ENCODE measurements at regions not wholly inside any gene's neighbourhood (a gene's known extent, or its start where the extent isn't known, plus 50 kb on each side); places are given as distances from the start of the nearest gene placed in this dataset.

GRCh38 chr11:81165164-81165563 is 1568.5 kb downstream of the FAM181B start:
- H3K27ac ChIP-seq (ENCODE audit: low read depth, low read length): no peak overlapping the region
- 55 to 73% (median 70%) methylated on average over 1 of the region's 1 CpG for WGBS, 3 donors

GRCh38 chr11:81159900-81160299 is 1573.8 kb downstream of the FAM181B start:
- no peak overlapping the region for H3K27ac ChIP-seq (ENCODE audit: low read depth, low read length)
- 73 to 87% (median 83%) methylated on average over 3 of the region's 3 CpGs for WGBS, 3 donors

GRCh38 chr11:81135570-81135969 is 1598.1 kb downstream of the FAM181B start:
- 68 to 79% (median 76%) methylated on average over 5 of the region's 5 CpGs for WGBS, 3 donors

GRCh38 chr11:81129618-81130017 is 1604.0 kb downstream of the FAM181B start:
- no peak overlapping the region for H3K27ac ChIP-seq (ENCODE audit: low read depth, low read length)
- 27 to 66% (median 65%) methylated on average over 3 of the region's 3 CpGs for WGBS, 3 donors

More at GRCh38 chr11:81135570-81135969, 1598.1 kb downstream of the FAM181B start:
- no peak overlapping the region for H3K27ac ChIP-seq (ENCODE audit: low read depth, low read length)

- H3K27ac ChIP-seq (ENCODE audit: low read depth, low read length): no peak overlapping the region
Observed at GRCh38 chr11:81112718-81113117, 1620.9 kb downstream of the FAM181B start.

- H3K27ac ChIP-seq (ENCODE audit: low read depth, low read length): no peak overlapping the region
- WGBS, 3 donors: 80 to 83% (median 82%) methylated on average over 5 of the region's 5 CpGs
Observed at GRCh38 chr11:81104051-81104450, 1629.6 kb downstream of the FAM181B start.

- H3K27ac ChIP-seq (ENCODE audit: low read depth, low read length): no peak overlapping the region
- 69 to 75% (median 70%) methylated on average over 1 of the region's 1 CpG for WGBS, 3 donors
Observed at GRCh38 chr11:81098471-81098870, 1635.2 kb downstream of the FAM181B start.

- H3K27ac ChIP-seq (ENCODE audit: low read depth, low read length): no peak overlapping the region
Observed at GRCh38 chr11:81092522-81092921, 1641.1 kb downstream of the FAM181B start.

GRCh38 chr11:81089242-81089641 is 1644.4 kb downstream of the FAM181B start:
- WGBS, 3 donors: 70 to 74% (median 72%) methylated on average over 4 of the region's 4 CpGs
- no peak overlapping the region for H3K27ac ChIP-seq (ENCODE audit: low read depth, low read length)

GRCh38 chr11:81080476-81080875 is 1639.6 kb upstream of the TENM4 start:
- 82 to 83% (median 83%) methylated on average over 4 of the region's 4 CpGs for WGBS, 3 donors
- H3K27ac ChIP-seq (ENCODE audit: low read depth, low read length): no peak overlapping the region

- no peak overlapping the region for H3K27ac ChIP-seq (ENCODE audit: low read depth, low read length)
- WGBS, 3 donors: 56 to 62% (median 62%) methylated on average over 4 of the region's 4 CpGs
Observed at GRCh38 chr11:81072273-81072672, 1631.4 kb upstream of the TENM4 start.

GRCh38 chr11:81071606-81072005 is 1630.8 kb upstream of the TENM4 start:
- WGBS, 3 donors: 59 to 66% (median 59%) methylated on average over 5 of the region's 5 CpGs

GRCh38 chr11:81070948-81071347 is 1630.1 kb upstream of the TENM4 start:
- 20 to 45% (median 22%) methylated on average over 4 of the region's 4 CpGs for WGBS, 3 donors

More at GRCh38 chr11:81071606-81072005, 1630.8 kb upstream of the TENM4 start:
- H3K27ac ChIP-seq (ENCODE audit: low read depth, low read length): no peak overlapping the region

GRCh38 chr11:81059356-81059755 is 1618.5 kb upstream of the TENM4 start:
- WGBS, 3 donors: 12 to 18% (median 12%) methylated on average over 1 of the region's 1 CpG
- no peak overlapping the region for H3K27ac ChIP-seq (ENCODE audit: low read depth, low read length)

More at GRCh38 chr11:81070948-81071347, 1630.1 kb upstream of the TENM4 start:
- H3K27ac ChIP-seq (ENCODE audit: low read depth, low read length): no peak overlapping the region

- WGBS, 3 donors: 70 to 79% (median 70%) methylated on average over 3 of the region's 3 CpGs
Observed at GRCh38 chr11:81052344-81053158, 1611.7 kb upstream of the TENM4 start.

GRCh38 chr11:81039916-81040524 is 1599.2 kb upstream of the TENM4 start:
- no peak overlapping the region for H3K27ac ChIP-seq (ENCODE audit: low read depth, low read length)
- WGBS, 3 donors: 18 to 60% (median 52%) methylated on average over 2 of the region's 2 CpGs

More at GRCh38 chr11:81052344-81053158, 1611.7 kb upstream of the TENM4 start:
- no peak overlapping the region for H3K27ac ChIP-seq (ENCODE audit: low read depth, low read length)

- no peak overlapping the region for H3K27ac ChIP-seq (ENCODE audit: low read depth, low read length)
- WGBS, 3 donors: 84 to 90% (median 87%) methylated on average over 3 of the region's 3 CpGs
Observed at GRCh38 chr11:81036168-81036870, 1595.5 kb upstream of the TENM4 start.

- H3K27ac ChIP-seq (ENCODE audit: low read depth, low read length): no peak overlapping the region
- WGBS, 3 donors: 68 to 80% (median 79%) methylated on average over 6 of the region's 6 CpGs
Observed at GRCh38 chr11:81033779-81034540, 1593.1 kb upstream of the TENM4 start.

GRCh38 chr11:81032906-81033305 is 1592.1 kb upstream of the TENM4 start:
- no peak overlapping the region for H3K27ac ChIP-seq (ENCODE audit: low read depth, low read length)
- WGBS, 3 donors: 74 to 95% (median 83%) methylated on average over 10 of the region's 10 CpGs

Data from adipose tissue (tissue), 3 donors.